Suprapubic skin (tissue), 4 donors: ENCODE measurements at regions not wholly inside any gene's neighbourhood (a gene's known extent, or its start where the extent isn't known, plus 50 kb on each side); places are given as distances from the start of the nearest gene placed in this dataset.

Experiments
- CTCF ChIP-seq, 2 donors: fragments of 200-600 bp in 1 of 2; fragments of 450-650 bp in 1 of 2; sonication (generic) in 1 of 2; IDR thresholded peaks; one replicate each; pipeline ENCODE4 v1.5.1; 2016 to 2019; ENCODE audit warnings: antibody characterized with exemption in 2 of 2, mild to moderate bottlenecking in 1 of 2, moderate library complexity in 1 of 2
- EP300 ChIP-seq: sonication (generic); formaldehyde crosslinking; IDR thresholded peaks from one replicate; pipeline ENCODE4 v1.6.1; 2017; ENCODE audit warnings: antibody characterized with exemption
- POLR2A ChIP-seq, 2 donors: fragments of 450-650 bp; IDR thresholded peaks; one replicate each; pipeline ENCODE4 v1.6.1; 2017; ENCODE audit warnings: antibody characterized with exemption in 2 of 2, mild to moderate bottlenecking in 2 of 2, moderate library complexity in 2 of 2
- POLR2AphosphoS5 ChIP-seq, 3 donors: sonication (generic); formaldehyde crosslinking; IDR thresholded peaks; one replicate each; pipeline ENCODE4 v1.6.1; 2017; ENCODE audit warnings: antibody characterized with exemption in 3 of 3

- TF ChIP-seq POLR2A (IDR thresholded peaks at IDR 0.05) (no peak), CTCF (IDR thresholded peaks at IDR 0.05) (no peak), POLR2AphosphoS5 (IDR thresholded peaks at IDR 0.05) (no peak), EP300 (no peak)
Observed at GRCh38 chr4:184536881-184537248, 62.5 kb upstream of the IRF2 start.
